ENCODE measurements at regions not wholly inside any gene's neighbourhood (a gene's known extent, or its start where the extent isn't known, plus 50 kb on each side); places are given as distances from the start of the nearest gene placed in this dataset.

DNA sequence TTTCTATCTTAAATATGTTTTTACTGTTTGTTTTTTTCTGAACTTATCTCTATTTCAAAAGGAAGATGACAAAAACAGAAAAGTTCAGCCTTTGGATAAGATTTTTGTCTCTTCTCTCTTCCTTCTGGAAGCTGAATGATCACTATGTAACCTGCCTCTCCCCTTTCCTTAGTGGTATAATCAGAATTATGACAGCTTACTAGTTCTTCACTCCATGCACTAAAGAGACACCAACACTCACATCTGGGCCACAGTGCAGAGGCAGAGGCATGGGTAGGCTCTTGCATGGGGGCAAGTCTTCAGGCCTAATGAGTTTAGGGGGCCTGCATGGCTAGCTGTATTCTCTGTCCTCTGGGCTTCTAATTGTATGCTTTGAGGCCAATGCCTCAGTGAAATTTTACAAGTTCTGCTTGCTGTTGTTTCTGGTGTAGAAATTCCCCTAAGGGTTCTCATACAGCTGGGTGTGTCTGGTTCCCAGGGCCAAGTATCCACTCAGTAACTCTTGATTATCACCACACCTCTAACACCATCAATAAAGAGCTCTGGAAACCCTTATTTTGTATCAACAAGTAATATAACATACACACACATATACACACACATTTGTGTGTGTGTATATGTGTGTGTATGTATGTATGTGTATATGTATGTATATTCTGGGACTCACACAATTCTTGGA, 96.8 kb upstream of the POM121L12 start:
- TF ChIP-seq, protein P1, sequence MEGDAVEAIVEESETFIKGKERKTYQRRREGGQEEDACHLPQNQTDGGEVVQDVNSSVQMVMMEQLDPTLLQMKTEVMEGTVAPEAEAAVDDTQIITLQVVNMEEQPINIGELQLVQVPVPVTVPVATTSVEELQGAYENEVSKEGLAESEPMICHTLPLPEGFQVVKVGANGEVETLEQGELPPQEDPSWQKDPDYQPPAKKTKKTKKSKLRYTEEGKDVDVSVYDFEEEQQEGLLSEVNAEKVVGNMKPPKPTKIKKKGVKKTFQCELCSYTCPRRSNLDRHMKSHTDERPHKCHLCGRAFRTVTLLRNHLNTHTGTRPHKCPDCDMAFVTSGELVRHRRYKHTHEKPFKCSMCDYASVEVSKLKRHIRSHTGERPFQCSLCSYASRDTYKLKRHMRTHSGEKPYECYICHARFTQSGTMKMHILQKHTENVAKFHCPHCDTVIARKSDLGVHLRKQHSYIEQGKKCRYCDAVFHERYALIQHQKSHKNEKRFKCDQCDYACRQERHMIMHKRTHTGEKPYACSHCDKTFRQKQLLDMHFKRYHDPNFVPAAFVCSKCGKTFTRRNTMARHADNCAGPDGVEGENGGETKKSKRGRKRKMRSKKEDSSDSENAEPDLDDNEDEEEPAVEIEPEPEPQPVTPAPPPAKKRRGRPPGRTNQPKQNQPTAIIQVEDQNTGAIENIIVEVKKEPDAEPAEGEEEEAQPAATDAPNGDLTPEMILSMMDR (IDR thresholded peaks at IDR 0.05), result no peak
- TF ChIP-seq POLR2A (IDR thresholded peaks at IDR 0.05), result no peak
- TF ChIP-seq POLR2AphosphoS5 (IDR thresholded peaks at IDR 0.05), result no peak

Data from breast epithelium (tissue), 3 donors.